HEK293 (cell line): ENCODE measurements at regions not wholly inside any gene's neighbourhood (a gene's known extent, or its start where the extent isn't known, plus 50 kb on each side); places are given as distances from the start of the nearest gene placed in this dataset.

Source experiments
- CTCF ChIA-PET: fragments of 350-600 bp; formaldehyde crosslinking; extraction: SDS; loops from one replicate; lab custom pipeline; 2021; ENCODE audit warnings: antibody characterized with exemption; lab: Yijun Ruan, JAX
- POLR2A ChIA-PET: fragments of 300-600 bp; formaldehyde crosslinking; extraction: SDS; loops from one replicate; lab custom pipeline; 2020; ENCODE audit warnings: antibody characterized with exemption, inconsistent platforms; lab: Yijun Ruan, JAX
- H3K27ac ChIP-seq: fragments of 200-500 bp; sonication (Bioruptor generic); 2 replicates; pipeline ENCODE4 v1.5.1; 2014; ENCODE audit warnings: low read depth, low read length, control low read depth, inconsistent platforms; ENCODE audit errors: extremely low read depth
- H3K36me3 ChIP-seq, 2 experiments: fragments of 200-500 bp in 1 of 2; sonication (Bioruptor generic) in 1 of 2; 1 replicate in 1 of 2; 2 replicates in 1 of 2; pipeline ENCODE4 v1.5.1; 2014 to 2017; ENCODE audit warnings: inconsistent platforms in 2 of 2, low read length in 2 of 2; ENCODE audit not compliant: control insufficient read depth in 2 of 2, insufficient read depth in 1 of 2
- H3K4me1 ChIP-seq: fragments of 200-500 bp; sonication (Bioruptor generic); 2 replicates; pipeline ENCODE4 v1.5.1; 2014; ENCODE audit warnings: mild to moderate bottlenecking, low read length, inconsistent platforms; ENCODE audit not compliant: control insufficient read depth, insufficient read depth
- H3K4me3 ChIP-seq: 2 replicates; pipeline ENCODE4 v1.5.1; 2011; ENCODE audit warnings: low read depth, mild to moderate bottlenecking, control low read depth, low read length, moderate library complexity
- H3K9me3 ChIP-seq: fragments of 200-500 bp; sonication (Bioruptor generic); 2 replicates; pipeline ENCODE4 v1.5.1; 2014; ENCODE audit warnings: low read depth, low read length, inconsistent platforms; ENCODE audit not compliant: control insufficient read depth, insufficient read depth
- AEBP2 ChIP-seq: fragments of 450-650 bp; formaldehyde crosslinking; IDR thresholded peaks from 2 replicates; pipeline ENCODE4 v1.5.1; 2016; ENCODE audit warnings: missing biosample characterization, missing genetic modification characterization, borderline replicate concordance
- BCL11B ChIP-seq: fragments of 450-650 bp; formaldehyde crosslinking; IDR thresholded peaks from 2 replicates; pipeline ENCODE4 v1.5.1; 2016; ENCODE audit warnings: low read depth, missing biosample characterization, missing genetic modification characterization
- GLI2 ChIP-seq: fragments of 450-650 bp; formaldehyde crosslinking; IDR thresholded peaks from 2 replicates; pipeline ENCODE4; 2017; ENCODE audit warnings: missing biosample characterization, missing genetic modification characterization, low read depth, borderline replicate concordance
- HOXD13 ChIP-seq: sonication (generic); formaldehyde crosslinking; IDR thresholded peaks from 2 replicates; pipeline ENCODE4 v1.8.0; 2022; ENCODE audit warnings: missing genetic modification reagents, borderline replicate concordance
- SP2 ChIP-seq: fragments of 450-650 bp; formaldehyde crosslinking; IDR thresholded peaks from 2 replicates; pipeline ENCODE4 v1.5.1; 2016; ENCODE audit warnings: missing biosample characterization, missing genetic modification characterization
- ZNF214 ChIP-seq: fragments of 450-650 bp; formaldehyde crosslinking; IDR thresholded peaks from 2 replicates; pipeline ENCODE4 v1.5.1; 2017; ENCODE audit warnings: missing biosample characterization, mild to moderate bottlenecking, missing genetic modification characterization, borderline replicate concordance
- ZNF221 ChIP-seq: fragments of 450-650 bp; formaldehyde crosslinking; IDR thresholded peaks from 2 replicates; pipeline ENCODE4 v1.5.1; 2017; ENCODE audit warnings: missing biosample characterization, missing genetic modification characterization, borderline replicate concordance
- ZNF223 ChIP-seq: fragments of 450-650 bp; formaldehyde crosslinking; IDR thresholded peaks from 2 replicates; pipeline ENCODE4 v1.5.1; 2016; ENCODE audit warnings: missing biosample characterization, missing genetic modification characterization
- ZNF354C ChIP-seq: fragments of 450-650 bp; formaldehyde crosslinking; IDR thresholded peaks from 2 replicates; pipeline ENCODE4 v1.5.1; 2016; ENCODE audit warnings: missing biosample characterization, missing genetic modification characterization, low read depth, borderline replicate concordance
- ZNF513 ChIP-seq: fragments of 450-650 bp; IDR thresholded peaks from 2 replicates; pipeline ENCODE4 v1.5.1; 2018; ENCODE audit warnings: missing biosample characterization, missing genetic modification characterization
- ZNF560 ChIP-seq: fragments of 450-650 bp; formaldehyde crosslinking; IDR thresholded peaks from 2 replicates; pipeline ENCODE4 v1.5.1; 2017; ENCODE audit warnings: missing biosample characterization, missing genetic modification characterization, borderline replicate concordance
- ZNF585B ChIP-seq: fragments of 450-650 bp; formaldehyde crosslinking; IDR thresholded peaks from 2 replicates; pipeline ENCODE4 v1.5.1; 2016; ENCODE audit warnings: missing biosample characterization, missing genetic modification characterization
- ZNF610 ChIP-seq: fragments of 450-650 bp; formaldehyde crosslinking; IDR thresholded peaks from 2 replicates; pipeline ENCODE4 v1.5.1; 2016; ENCODE audit warnings: missing biosample characterization, missing genetic modification characterization, borderline replicate concordance
- ZNF664 ChIP-seq: fragments of 450-650 bp; formaldehyde crosslinking; IDR thresholded peaks from 2 replicates; pipeline ENCODE4 v1.5.1; 2016; ENCODE audit warnings: missing biosample characterization, missing genetic modification characterization
- TF ChIP-seq, protein P1 (sequence below): fragments of 450-650 bp; formaldehyde crosslinking; conservative IDR thresholded peaks from 2 replicates; pipeline ENCODE4 v1.5.1; 2016; ENCODE audit warnings: low read depth, missing biosample characterization, missing genetic modification characterization
- TF ChIP-seq, protein P2 (sequence below): fragments of 450-650 bp; formaldehyde crosslinking; IDR thresholded peaks from 2 replicates; pipeline ENCODE4 v1.5.1; 2016; ENCODE audit warnings: missing biosample characterization, missing genetic modification characterization
- TF ChIP-seq, protein P3 (sequence below): fragments of 450-650 bp; formaldehyde crosslinking; IDR thresholded peaks from 2 replicates; pipeline ENCODE4 v1.5.1; 2016; ENCODE audit warnings: missing biosample characterization, missing genetic modification characterization
- TF ChIP-seq, protein P4 (sequence below): fragments of 450-650 bp; formaldehyde crosslinking; IDR thresholded peaks from 2 replicates; pipeline ENCODE4 v1.5.1; 2017; ENCODE audit warnings: missing biosample characterization, mild to moderate bottlenecking, missing genetic modification characterization, moderate library complexity

- TF ChIP-seq, protein P1, sequence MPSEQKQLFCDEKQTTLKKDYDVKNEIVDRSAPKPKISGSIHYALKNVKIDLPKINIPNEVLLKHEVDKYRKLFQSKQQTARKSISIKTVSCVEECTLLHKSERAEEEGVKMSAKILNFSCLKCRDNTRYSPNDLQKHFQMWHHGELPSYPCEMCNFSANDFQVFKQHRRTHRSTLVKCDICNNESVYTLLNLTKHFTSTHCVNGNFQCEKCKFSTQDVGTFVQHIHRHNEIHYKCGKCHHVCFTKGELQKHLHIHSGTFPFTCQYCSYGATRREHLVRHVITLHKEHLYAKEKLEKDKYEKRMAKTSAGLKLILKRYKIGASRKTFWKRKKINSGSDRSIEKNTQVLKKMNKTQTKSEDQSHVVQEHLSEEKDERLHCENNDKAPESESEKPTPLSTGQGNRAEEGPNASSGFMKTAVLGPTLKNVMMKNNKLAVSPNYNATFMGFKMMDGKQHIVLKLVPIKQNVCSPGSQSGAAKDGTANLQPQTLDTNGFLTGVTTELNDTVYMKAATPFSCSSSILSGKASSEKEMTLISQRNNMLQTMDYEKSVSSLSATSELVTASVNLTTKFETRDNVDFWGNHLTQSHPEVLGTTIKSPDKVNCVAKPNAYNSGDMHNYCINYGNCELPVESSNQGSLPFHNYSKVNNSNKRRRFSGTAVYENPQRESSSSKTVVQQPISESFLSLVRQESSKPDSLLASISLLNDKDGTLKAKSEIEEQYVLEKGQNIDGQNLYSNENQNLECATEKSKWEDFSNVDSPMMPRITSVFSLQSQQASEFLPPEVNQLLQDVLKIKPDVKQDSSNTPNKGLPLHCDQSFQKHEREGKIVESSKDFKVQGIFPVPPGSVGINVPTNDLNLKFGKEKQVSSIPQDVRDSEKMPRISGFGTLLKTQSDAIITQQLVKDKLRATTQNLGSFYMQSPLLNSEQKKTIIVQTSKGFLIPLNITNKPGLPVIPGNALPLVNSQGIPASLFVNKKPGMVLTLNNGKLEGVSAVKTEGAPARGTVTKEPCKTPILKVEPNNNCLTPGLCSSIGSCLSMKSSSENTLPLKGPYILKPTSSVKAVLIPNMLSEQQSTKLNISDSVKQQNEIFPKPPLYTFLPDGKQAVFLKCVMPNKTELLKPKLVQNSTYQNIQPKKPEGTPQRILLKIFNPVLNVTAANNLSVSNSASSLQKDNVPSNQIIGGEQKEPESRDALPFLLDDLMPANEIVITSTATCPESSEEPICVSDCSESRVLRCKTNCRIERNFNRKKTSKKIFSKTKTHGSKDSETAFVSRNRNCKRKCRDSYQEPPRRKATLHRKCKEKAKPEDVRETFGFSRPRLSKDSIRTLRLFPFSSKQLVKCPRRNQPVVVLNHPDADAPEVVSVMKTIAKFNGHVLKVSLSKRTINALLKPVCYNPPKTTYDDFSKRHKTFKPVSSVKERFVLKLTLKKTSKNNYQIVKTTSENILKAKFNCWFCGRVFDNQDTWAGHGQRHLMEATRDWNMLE: 0 out of 2 replicates have a peak, but pooled peaks have one; percentile 29
- no peak for TF ChIP-seq ZNF585B (tag by site-specific recombination)
- TF ChIP-seq ZNF214 (tag by site-specific recombination): no peak
- TF ChIP-seq SP2 (tag by site-specific recombination): no peak
Observed at GRCh38 chr6:151675746-151676459, 131.6 kb upstream of the ESR1 start (continued).

GRCh38 chr6:151676460-151676945 is 131.0 kb upstream of the ESR1 start:
- H3K36me3 ChIP-seq: no peaks in the 10 kb centered on the region
- H3K9me3 ChIP-seq: no peaks in the 10 kb centered on the region
- ChIA-PET POLR2A (no interaction called here), CTCF (interaction anchor here (0.5 to 2.5 kb wide), 15 partner anchors 9 to 995 kb away, joined by 3 to 15 read pairs (median 5); no protein-coding TSS in a partner anchor)
- no peaks in the 10 kb centered on the region for H3K4me1 ChIP-seq
- H3K27ac ChIP-seq: no peak overlapping the region
- H3K4me3 ChIP-seq: no peak overlapping the region
- TF ChIP-seq ZNF513 (tag by site-specific recombination) (no peak), ZNF610 (tag by site-specific recombination) (no peak), GLI2 (tag by site-specific recombination) (no peak), AEBP2 (tag by site-specific recombination) (no peak), ZNF214 (tag by site-specific recombination) (no peak), ZNF354C (tag by site-specific recombination) (no peak), ZNF664 (tag by site-specific recombination) (no peak), ZNF221 (tag by site-specific recombination) (no peak), HOXD13 (CRISPR knock-in tag) (no peak), ZNF223 (tag by site-specific recombination) (no peak), ZNF560 (tag by site-specific recombination) (no peak), BCL11B (no peak)
- TF ChIP-seq, protein P2, sequence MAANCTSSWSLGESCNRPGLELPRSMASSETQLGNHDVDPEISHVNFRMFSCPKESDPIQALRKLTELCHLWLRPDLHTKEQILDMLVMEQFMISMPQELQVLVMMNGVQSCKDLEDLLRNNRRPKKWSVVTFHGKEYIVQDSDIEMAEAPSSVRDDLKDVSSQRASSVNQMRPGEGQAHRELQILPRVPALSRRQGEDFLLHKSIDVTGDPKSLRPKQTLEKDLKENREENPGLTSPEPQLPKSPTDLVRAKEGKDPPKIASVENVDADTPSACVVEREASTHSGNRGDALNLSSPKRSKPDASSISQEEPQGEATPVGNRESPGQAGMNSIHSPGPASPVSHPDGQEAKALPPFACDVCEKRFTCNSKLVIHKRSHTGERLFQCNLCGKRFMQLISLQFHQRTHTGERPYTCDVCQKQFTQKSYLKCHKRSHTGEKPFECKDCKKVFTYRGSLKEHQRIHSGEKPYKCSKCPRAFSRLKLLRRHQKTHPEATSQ: no peak
- TF ChIP-seq, protein P3, sequence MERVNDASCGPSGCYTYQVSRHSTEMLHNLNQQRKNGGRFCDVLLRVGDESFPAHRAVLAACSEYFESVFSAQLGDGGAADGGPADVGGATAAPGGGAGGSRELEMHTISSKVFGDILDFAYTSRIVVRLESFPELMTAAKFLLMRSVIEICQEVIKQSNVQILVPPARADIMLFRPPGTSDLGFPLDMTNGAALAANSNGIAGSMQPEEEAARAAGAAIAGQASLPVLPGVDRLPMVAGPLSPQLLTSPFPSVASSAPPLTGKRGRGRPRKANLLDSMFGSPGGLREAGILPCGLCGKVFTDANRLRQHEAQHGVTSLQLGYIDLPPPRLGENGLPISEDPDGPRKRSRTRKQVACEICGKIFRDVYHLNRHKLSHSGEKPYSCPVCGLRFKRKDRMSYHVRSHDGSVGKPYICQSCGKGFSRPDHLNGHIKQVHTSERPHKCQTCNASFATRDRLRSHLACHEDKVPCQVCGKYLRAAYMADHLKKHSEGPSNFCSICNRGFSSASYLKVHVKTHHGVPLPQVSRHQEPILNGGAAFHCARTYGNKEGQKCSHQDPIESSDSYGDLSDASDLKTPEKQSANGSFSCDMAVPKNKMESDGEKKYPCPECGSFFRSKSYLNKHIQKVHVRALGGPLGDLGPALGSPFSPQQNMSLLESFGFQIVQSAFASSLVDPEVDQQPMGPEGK (tag by site-specific recombination): no peak
- TF ChIP-seq, protein P4, sequence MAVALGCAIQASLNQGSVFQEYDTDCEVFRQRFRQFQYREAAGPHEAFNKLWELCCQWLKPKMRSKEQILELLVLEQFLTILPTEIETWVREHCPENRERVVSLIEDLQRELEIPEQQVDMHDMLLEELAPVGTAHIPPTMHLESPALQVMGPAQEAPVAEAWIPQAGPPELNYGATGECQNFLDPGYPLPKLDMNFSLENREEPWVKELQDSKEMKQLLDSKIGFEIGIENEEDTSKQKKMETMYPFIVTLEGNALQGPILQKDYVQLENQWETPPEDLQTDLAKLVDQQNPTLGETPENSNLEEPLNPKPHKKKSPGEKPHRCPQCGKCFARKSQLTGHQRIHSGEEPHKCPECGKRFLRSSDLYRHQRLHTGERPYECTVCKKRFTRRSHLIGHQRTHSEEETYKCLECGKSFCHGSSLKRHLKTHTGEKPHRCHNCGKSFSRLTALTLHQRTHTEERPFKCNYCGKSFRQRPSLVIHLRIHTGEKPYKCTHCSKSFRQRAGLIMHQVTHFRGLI (tag by site-specific recombination): no peak
